ENCODE measurements at regions not wholly inside any gene's neighbourhood (a gene's known extent, or its start where the extent isn't known, plus 50 kb on each side); places are given as distances from the start of the nearest gene placed in this dataset.
"Not testable (repeated sequence)": the region's sequence is repeated elsewhere in the genome, so short reads cannot be mapped to it uniquely, and the experiment has no call there.

GRCh38 chr2:176777262-176777661 is 435.3 kb upstream of the HNRNPA3 start:
- no peak overlapping the region for H3K27ac Mint-ChIP-seq
- no peak overlapping the region for H3K4me3 Mint-ChIP-seq
- H3K4me1 Mint-ChIP-seq, result peaks cover 4 to 7% (median 4%) of the 10 kb centered on the region in 3 donors
- peaks cover 5% of the 10 kb centered on the region for H3K36me3 Mint-ChIP-seq
- peaks cover 5 to 19% (median 17%) of the 10 kb centered on the region in 3 donors for H3K9me3 Mint-ChIP-seq
- peaks cover 3% of the 10 kb centered on the region for H3K27me3 Mint-ChIP-seq

- H3K27me3 Mint-ChIP-seq, result peaks cover 3% of the 10 kb centered on the region
- H3K9me3 Mint-ChIP-seq, result peaks cover 6 to 13% (median 12%) of the 10 kb centered on the region in 3 donors
- no peak overlapping the region for H3K27ac Mint-ChIP-seq
- no peak overlapping the region for H3K4me3 Mint-ChIP-seq
- peaks cover 4 to 11% (median 10%) of the 10 kb centered on the region in 3 donors for H3K4me1 Mint-ChIP-seq
- peaks cover 2% of the 10 kb centered on the region for H3K36me3 Mint-ChIP-seq
These were observed 432.7 kb upstream of the HNRNPA3 start for GRCh38 chr2:176779917-176780316.

GRCh38 chr2:176780348-176780747 is 432.2 kb upstream of the HNRNPA3 start:
- H3K27me3 Mint-ChIP-seq, result no peaks in the 10 kb centered on the region
- H3K4me3 Mint-ChIP-seq, result no peak overlapping the region
- H3K36me3 Mint-ChIP-seq, result peaks cover 2% of the 10 kb centered on the region
- peaks cover 4 to 13% (median 12%) of the 10 kb centered on the region in 3 donors for H3K9me3 Mint-ChIP-seq
- no peak overlapping the region for H3K27ac Mint-ChIP-seq
- peaks cover 4 to 11% (median 10%) of the 10 kb centered on the region in 3 donors for H3K4me1 Mint-ChIP-seq

GRCh38 chr2:176781570-176782217 is 430.9 kb upstream of the HNRNPA3 start:
- no peaks in the 10 kb centered on the region for H3K27me3 Mint-ChIP-seq
- peak overlapping the region in 2 of 4 donors; percentile 42 to 68 for H3K4me3 Mint-ChIP-seq
- peaks cover 4 to 13% (median 12%) of the 10 kb centered on the region in 3 donors for H3K9me3 Mint-ChIP-seq
- H3K36me3 Mint-ChIP-seq, result peaks cover 2% of the 10 kb centered on the region
- no peak overlapping the region for H3K27ac Mint-ChIP-seq
- peaks cover 4 to 11% (median 10%) of the 10 kb centered on the region in 3 donors for H3K4me1 Mint-ChIP-seq

- Mint-ChIP-seq H3K4me3 (peak overlapping the region in 1 of 4 donors; percentile 15), H3K9me3 (peaks cover 4 to 13% (median 12%) of the 10 kb centered on the region in 3 donors), H3K27me3 (no peaks in the 10 kb centered on the region), H3K36me3 (peaks cover 2% of the 10 kb centered on the region), H3K4me1 (peaks cover 4 to 11% (median 10%) of the 10 kb centered on the region in 3 donors), H3K27ac (peak overlapping the region in 1 of 3 donors; percentile 80)
These were observed 427.9 kb upstream of the HNRNPA3 start for GRCh38 chr2:176784633-176785200.

- H3K4me3 Mint-ChIP-seq, result no peak overlapping the region
- H3K36me3 Mint-ChIP-seq, result no peaks in the 10 kb centered on the region
- H3K27me3 Mint-ChIP-seq, result peaks cover 6% of the 10 kb centered on the region
- H3K4me1 Mint-ChIP-seq, result no peaks in the 10 kb centered on the region
- H3K9me3 Mint-ChIP-seq, result no peaks in the 10 kb centered on the region
- no peak overlapping the region for H3K27ac Mint-ChIP-seq
These were observed 422.8 kb upstream of the HNRNPA3 start for GRCh38 chr2:176789751-176790150.

- Mint-ChIP-seq H3K27ac (no peak overlapping the region), H3K27me3 (peaks cover 6% of the 10 kb centered on the region)
These were observed 422.1 kb upstream of the HNRNPA3 start for GRCh38 chr2:176790468-176790867.

GRCh38 chr2:176793792-176794191 is 418.8 kb upstream of the HNRNPA3 start:
- H3K4me1 Mint-ChIP-seq, result no peaks in the 10 kb centered on the region
- no peaks in the 10 kb centered on the region for H3K36me3 Mint-ChIP-seq
- H3K4me3 Mint-ChIP-seq, result no peak overlapping the region
- no peak overlapping the region for H3K27ac Mint-ChIP-seq
- peaks cover 0 to 2% (median 0%) of the 10 kb centered on the region in 3 donors for H3K9me3 Mint-ChIP-seq
- H3K27me3 Mint-ChIP-seq, result peaks cover 10% of the 10 kb centered on the region

More at GRCh38 chr2:176790468-176790867, 422.1 kb upstream of the HNRNPA3 start:
- no peaks in the 10 kb centered on the region for H3K4me1 Mint-ChIP-seq
- no peaks in the 10 kb centered on the region for H3K9me3 Mint-ChIP-seq
- H3K36me3 Mint-ChIP-seq, result no peaks in the 10 kb centered on the region
- H3K4me3 Mint-ChIP-seq, result no peak overlapping the region

GRCh38 chr2:176794392-176794791 is 418.2 kb upstream of the HNRNPA3 start:
- Mint-ChIP-seq H3K9me3 (peaks cover 0 to 2% (median 0%) of the 10 kb centered on the region in 3 donors), H3K36me3 (no peaks in the 10 kb centered on the region), H3K27ac (no peak overlapping the region), H3K4me1 (no peaks in the 10 kb centered on the region), H3K27me3 (peaks cover 10% of the 10 kb centered on the region), H3K4me3 (no peak overlapping the region)

GRCh38 chr2:176795823-176796222 is 416.8 kb upstream of the HNRNPA3 start:
- Mint-ChIP-seq H3K36me3 (no peaks in the 10 kb centered on the region), H3K4me3 (no peak overlapping the region), H3K27me3 (peaks cover 10% of the 10 kb centered on the region), H3K4me1 (no peaks in the 10 kb centered on the region), H3K9me3 (peaks cover 0 to 2% (median 0%) of the 10 kb centered on the region in 3 donors), H3K27ac (no peak overlapping the region)

GRCh38 chr2:176796677-176797076 is 415.9 kb upstream of the HNRNPA3 start:
- peaks cover 10% of the 10 kb centered on the region for H3K27me3 Mint-ChIP-seq
- H3K27ac Mint-ChIP-seq, H3K4me3 Mint-ChIP-seq, H3K36me3 Mint-ChIP-seq, H3K4me1 Mint-ChIP-seq, H3K9me3 Mint-ChIP-seq: not testable (repeated sequence)

GRCh38 chr2:176804392-176804791 is 408.2 kb upstream of the HNRNPA3 start:
- Mint-ChIP-seq H3K27me3 (no peaks in the 10 kb centered on the region), H3K27ac (no peak overlapping the region), H3K4me1 (no peaks in the 10 kb centered on the region), H3K36me3 (no peaks in the 10 kb centered on the region), H3K9me3 (no peaks in the 10 kb centered on the region), H3K4me3 (no peak overlapping the region)

- H3K4me3 Mint-ChIP-seq, result no peak overlapping the region
- no peak overlapping the region for H3K27ac Mint-ChIP-seq
- H3K27me3 Mint-ChIP-seq, result no peaks in the 10 kb centered on the region
- no peaks in the 10 kb centered on the region for H3K36me3 Mint-ChIP-seq
- H3K4me1 Mint-ChIP-seq, result no peaks in the 10 kb centered on the region
- no peaks in the 10 kb centered on the region for H3K9me3 Mint-ChIP-seq
These were observed 407.2 kb upstream of the HNRNPA3 start for GRCh38 chr2:176805345-176805744.

GRCh38 chr2:176812246-176812775 is 400.3 kb upstream of the HNRNPA3 start:
- Mint-ChIP-seq H3K4me1 (peaks cover 0 to 3% (median 0%) of the 10 kb centered on the region in 3 donors), H3K4me3 (no peak overlapping the region), H3K9me3 (no peaks in the 10 kb centered on the region), H3K36me3 (no peaks in the 10 kb centered on the region), H3K27me3 (peaks cover 2% of the 10 kb centered on the region), H3K27ac (no peak overlapping the region)

- peaks cover 0 to 3% (median 0%) of the 10 kb centered on the region in 3 donors for H3K4me1 Mint-ChIP-seq
- no peaks in the 10 kb centered on the region for H3K36me3 Mint-ChIP-seq
- no peak overlapping the region for H3K4me3 Mint-ChIP-seq
- no peaks in the 10 kb centered on the region for H3K9me3 Mint-ChIP-seq
- H3K27me3 Mint-ChIP-seq, result peaks cover 2% of the 10 kb centered on the region
- H3K27ac Mint-ChIP-seq, result no peak overlapping the region
These were observed 399.4 kb upstream of the HNRNPA3 start for GRCh38 chr2:176813156-176813555.

All from IgD-negative memory B cell (primary cell).